B cell (primary cell): ENCODE measurements at regions not wholly inside any gene's neighbourhood (a gene's known extent, or its start where the extent isn't known, plus 50 kb on each side); places are given as distances from the start of the nearest gene placed in this dataset.

Source experiments
- ATAC-seq: fragments of 200-7000 bp; cut with Tn5 transposase; one replicate; pipeline ENCODE4 v1.10.0; 2021; ENCODE audit warnings: low read depth, mild to moderate bottlenecking, moderate number of reproducible peaks, moderate library complexity
- CTCF ChIA-PET: fragments of 350-600 bp; sonication (Branson Sonifier 250); formaldehyde crosslinking; loops from one replicate; lab custom pipeline; 2021; ENCODE audit warnings: antibody characterized with exemption, inconsistent platforms; lab: Charles Lee
- POLR2A ChIA-PET: fragments of 350-600 bp; sonication (Branson Sonifier 250); formaldehyde crosslinking; loops from one replicate; lab custom pipeline; 2021; ENCODE audit warnings: antibody characterized with exemption; lab: Charles Lee
- DNase-seq: peaks from one replicate; pipeline ENCODE4 v3.0.0; 2013
- H2AFZ ChIP-seq: 2 replicates; pipeline ENCODE4 v1.6.1; 2012; ENCODE audit warnings: mild to moderate bottlenecking, low read depth, low read length; ENCODE audit not compliant: insufficient read depth, poor library complexity, severe bottlenecking
- H3K27ac ChIP-seq, 2 donors: 1 replicate in 1 of 2; 2 replicates in 1 of 2; pipeline ENCODE4 v1.5.1; 2012 to 2013; ENCODE audit warnings: low read length in 2 of 2, mild to moderate bottlenecking in 2 of 2, moderate library complexity in 1 of 2
- H3K27me3 ChIP-seq, 4 experiments: fragments of 200-600 bp in 1 of 4; sonication (generic) in 1 of 4; replicated peaks in 1 of 4; 1 replicate in 2 of 4; 2 replicates in 2 of 4; pipeline versions ENCODE4 v1.6.1 to v1.7.0; 2013 to 2016; ENCODE audit warnings: low read length in 3 of 4, mild to moderate bottlenecking in 2 of 4, mixed read lengths in 1 of 4, moderate library complexity in 1 of 4; ENCODE audit not compliant: insufficient read depth in 4 of 4, control insufficient read depth in 3 of 4; ENCODE audit errors: control extremely low read depth in 1 of 4
- H3K36me3 ChIP-seq, 2 experiments: replicated peaks in 1 of 2; 1 replicate in 1 of 2; 2 replicates in 1 of 2; pipeline versions ENCODE4 v1.6.1 to v1.7.1; 2013; ENCODE audit warnings: low read length in 1 of 2; ENCODE audit not compliant: insufficient read depth in 2 of 2, control insufficient read depth in 1 of 2; ENCODE audit errors: control extremely low read depth in 1 of 2, extremely low read depth in 1 of 2
- H3K4me1 ChIP-seq, 2 donors: fragments of 200-600 bp in 1 of 2; sonication (generic) in 1 of 2; 1 replicate in 1 of 2; 2 replicates in 1 of 2; pipeline versions ENCODE4 v1.5.1 to v1.6.1; 2013 to 2017; ENCODE audit warnings: low read length in 2 of 2; ENCODE audit not compliant: control insufficient read depth in 2 of 2, insufficient read depth in 2 of 2
- H3K4me2 ChIP-seq: replicated peaks from 2 replicates; pipeline ENCODE3; 2012; ENCODE audit warnings: mild to moderate bottlenecking, low read depth, low read length; ENCODE audit not compliant: poor library complexity, severe bottlenecking
- H3K4me3 ChIP-seq, 5 experiments: fragments of 200-600 bp in 1 of 5; sonication (generic) in 1 of 5; 1 replicate in 3 of 5; 2 replicates in 2 of 5; pipeline versions ENCODE4 v1.5.1 to v1.7.0; 2011 to 2016; ENCODE audit warnings: low read length in 4 of 5, mild to moderate bottlenecking in 4 of 5, low read depth in 2 of 5, control low read depth in 1 of 5, moderate library complexity in 1 of 5; ENCODE audit not compliant: insufficient read depth in 1 of 5; ENCODE audit errors: control extremely low read depth in 1 of 5, extremely low read depth in 1 of 5
- H3K79me2 ChIP-seq: fragments of 200-600 bp; sonication (generic); one replicate; pipeline ENCODE4 v1.6.0; 2016; ENCODE audit warnings: low read length; ENCODE audit not compliant: control insufficient read depth, insufficient read depth
- H3K9ac ChIP-seq: fragments of 200-600 bp; sonication (generic); 2 replicates; pipeline ENCODE4 v1.6.1; 2017; ENCODE audit warnings: mild to moderate bottlenecking, low read length, moderate library complexity
- H3K9me3 ChIP-seq, 3 donors: one replicate each; pipeline versions ENCODE4 v1.6.1 to v1.7.1; 2013; ENCODE audit warnings: low read length in 2 of 3; ENCODE audit not compliant: control insufficient read depth in 2 of 3, insufficient read depth in 1 of 3; ENCODE audit errors: control extremely low read depth in 1 of 3
- H4K20me1 ChIP-seq: 2 replicates; pipeline ENCODE4 v1.6.0; 2012; ENCODE audit warnings: mild to moderate bottlenecking, low read length; ENCODE audit not compliant: insufficient read depth, control insufficient read depth, poor library complexity, severe bottlenecking
- H3K27ac Mint-ChIP-seq: one replicate; pipeline ENCODE4 v1.8.0; 2021; ENCODE audit warnings: mixed read lengths
- H3K27me3 Mint-ChIP-seq: one replicate; pipeline ENCODE4 v1.8.0; 2021; ENCODE audit warnings: mixed read lengths
- H3K4me1 Mint-ChIP-seq: one replicate; pipeline ENCODE4 v1.8.0; 2021; ENCODE audit warnings: mixed read lengths
- H3K4me3 Mint-ChIP-seq: one replicate; pipeline ENCODE4 v1.8.0; 2021; ENCODE audit warnings: mixed read lengths
- H3K9me3 Mint-ChIP-seq: one replicate; pipeline ENCODE4 v1.8.0; 2022; ENCODE audit warnings: mixed read lengths; ENCODE audit not compliant: insufficient read depth
- CTCF ChIP-seq: fragments of 200-600 bp; IDR thresholded peaks from one replicate; pipeline ENCODE4 v1.8.0; 2022; ENCODE audit warnings: antibody characterized with exemption, mild to moderate bottlenecking
- EZH2 ChIP-seq: IDR thresholded peaks from 2 replicates; pipeline ENCODE4 v1.6.1; 2012; ENCODE audit warnings: borderline replicate concordance, low read depth, mild to moderate bottlenecking, moderate library complexity, low read length; ENCODE audit not compliant: insufficient read depth, poor library complexity, severe bottlenecking
- WGBS: methylation state at CpG from one replicate; pipeline ENCODE4 v1.1.5; 2013; ENCODE audit warnings: missing lambda C conversion rate; ENCODE audit not compliant: insufficient coverage; 5-methylcytosine and 5-hydroxymethylcytosine counted together
- intact Hi-C: fragments of 100-400 bp; cut with micrococcal nuclease; formaldehyde crosslinking; loops from one replicate; pipeline ENCODE4 v1.10.0; 2022

- TF ChIP-seq EZH2 = no peak
- TF ChIP-seq CTCF = no peak
- POLR2A ChIA-PET = no interaction called here
- H3K27me3 ChIP-seq = no peaks in the 10 kb centered on the region
Measured at GRCh38 chr3:159472611-159473010, 516.0 kb upstream of the IL12A start.

GRCh38 chr3:159473206-159473605 lies 515.4 kb upstream of the IL12A start:
- Histone ChIP-seq H3K9me3 (peaks cover 0 to 2% (median 0%) of the 10 kb centered on the region in 3 donors), H3K4me2 (no peak overlapping the region), H3K27me3 (no peaks in the 10 kb centered on the region), H3K4me3 (no peak overlapping the region), H3K79me2 (no peaks in the 10 kb centered on the region), H2AFZ (no peak overlapping the region), H3K4me1 (no peaks in the 10 kb centered on the region), H3K36me3 (no peaks in the 10 kb centered on the region), H4K20me1 (no peaks in the 10 kb centered on the region), H3K27ac (no peak overlapping the region), H3K9ac (no peak overlapping the region)
- Mint-ChIP-seq H3K4me3 (no peak overlapping the region), H3K9me3 (no peaks in the 10 kb centered on the region), H3K27me3 (no peaks in the 10 kb centered on the region), H3K4me1 (no peaks in the 10 kb centered on the region), H3K27ac (no peak overlapping the region)
- no CpG with 5 or more reads among the region's 1 CpG for WGBS
- ATAC-seq = no peak
- no peak for TF ChIP-seq EZH2
- TF ChIP-seq CTCF = no peak
- DNase-seq = no peak
- CTCF ChIA-PET = no interaction called here
- POLR2A ChIA-PET = no interaction called here
- intact Hi-C loops = no loop called here

More at GRCh38 chr3:159472611-159473010, 516.0 kb upstream of the IL12A start:
- Histone ChIP-seq H3K79me2 (no peaks in the 10 kb centered on the region), H2AFZ (no peak overlapping the region), H4K20me1 (no peaks in the 10 kb centered on the region), H3K36me3 (no peaks in the 10 kb centered on the region), H3K9ac (no peak overlapping the region), H3K4me2 (no peak overlapping the region), H3K27ac (no peak overlapping the region), H3K4me3 (no peak overlapping the region), H3K9me3 (no peaks in the 10 kb centered on the region), H3K4me1 (no peaks in the 10 kb centered on the region)
- Mint-ChIP-seq H3K9me3 (no peaks in the 10 kb centered on the region), H3K27ac (no peak overlapping the region), H3K4me1 (no peaks in the 10 kb centered on the region), H3K27me3 (no peaks in the 10 kb centered on the region), H3K4me3 (no peak overlapping the region)
- intact Hi-C loops = no loop called here
- no peak for ATAC-seq
- WGBS = 29% methylated on average over 1 of the region's 4 CpGs
- DNase-seq = no peak
- CTCF ChIA-PET = no interaction called here
